ENCODE measurements at regions not wholly inside any gene's neighbourhood (a gene's known extent, or its start where the extent isn't known, plus 50 kb on each side); places are given as distances from the start of the nearest gene placed in this dataset.

DNA sequence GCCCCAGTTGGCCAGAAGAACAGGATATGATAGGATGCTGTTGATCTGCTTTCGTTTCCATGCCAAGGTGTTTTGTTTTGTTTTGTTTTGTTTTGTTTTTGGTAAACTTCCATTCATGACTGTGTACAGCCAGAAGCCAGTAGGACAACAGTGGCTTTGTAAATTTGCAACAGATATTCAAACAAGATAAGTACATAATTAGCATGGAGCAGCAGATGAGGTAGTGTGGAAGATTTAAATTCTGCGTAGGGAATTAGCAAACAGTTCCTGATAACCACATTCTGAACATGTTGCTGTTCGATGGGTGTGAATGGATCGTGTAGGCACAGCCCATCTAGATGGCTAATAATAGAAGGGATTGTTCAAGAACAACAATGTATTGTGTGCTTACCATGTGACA lies 1080.1 kb upstream of the RBFOX1 start:
- TF ChIP-seq, protein P1, sequence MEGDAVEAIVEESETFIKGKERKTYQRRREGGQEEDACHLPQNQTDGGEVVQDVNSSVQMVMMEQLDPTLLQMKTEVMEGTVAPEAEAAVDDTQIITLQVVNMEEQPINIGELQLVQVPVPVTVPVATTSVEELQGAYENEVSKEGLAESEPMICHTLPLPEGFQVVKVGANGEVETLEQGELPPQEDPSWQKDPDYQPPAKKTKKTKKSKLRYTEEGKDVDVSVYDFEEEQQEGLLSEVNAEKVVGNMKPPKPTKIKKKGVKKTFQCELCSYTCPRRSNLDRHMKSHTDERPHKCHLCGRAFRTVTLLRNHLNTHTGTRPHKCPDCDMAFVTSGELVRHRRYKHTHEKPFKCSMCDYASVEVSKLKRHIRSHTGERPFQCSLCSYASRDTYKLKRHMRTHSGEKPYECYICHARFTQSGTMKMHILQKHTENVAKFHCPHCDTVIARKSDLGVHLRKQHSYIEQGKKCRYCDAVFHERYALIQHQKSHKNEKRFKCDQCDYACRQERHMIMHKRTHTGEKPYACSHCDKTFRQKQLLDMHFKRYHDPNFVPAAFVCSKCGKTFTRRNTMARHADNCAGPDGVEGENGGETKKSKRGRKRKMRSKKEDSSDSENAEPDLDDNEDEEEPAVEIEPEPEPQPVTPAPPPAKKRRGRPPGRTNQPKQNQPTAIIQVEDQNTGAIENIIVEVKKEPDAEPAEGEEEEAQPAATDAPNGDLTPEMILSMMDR (IDR thresholded peaks at IDR 0.05): no peak
- no peak for TF ChIP-seq POLR2A (IDR thresholded peaks at IDR 0.05)
- DNase-seq (no peak), ATAC-seq (no peak)
- WGBS, 4 donors: 39 to 63% (median 42%) methylated on average over 4 of the region's 4 CpGs
- peaks cover 0 to 4% (median 0%) of the 10 kb centered on the region in 9 donors for H3K27me3 ChIP-seq
- no peak overlapping the region for H3K4me3 ChIP-seq
- H3K36me3 ChIP-seq: no peaks in the 10 kb centered on the region
- no peak overlapping the region for H3K27ac ChIP-seq
- H3K9me3 ChIP-seq: peaks cover 0 to 9% (median 0%) of the 10 kb centered on the region in 12 donors
- no peaks in the 10 kb centered on the region for H3K4me1 ChIP-seq
- intact Hi-C loops (cut with DNase I): no loop called here

DNA sequence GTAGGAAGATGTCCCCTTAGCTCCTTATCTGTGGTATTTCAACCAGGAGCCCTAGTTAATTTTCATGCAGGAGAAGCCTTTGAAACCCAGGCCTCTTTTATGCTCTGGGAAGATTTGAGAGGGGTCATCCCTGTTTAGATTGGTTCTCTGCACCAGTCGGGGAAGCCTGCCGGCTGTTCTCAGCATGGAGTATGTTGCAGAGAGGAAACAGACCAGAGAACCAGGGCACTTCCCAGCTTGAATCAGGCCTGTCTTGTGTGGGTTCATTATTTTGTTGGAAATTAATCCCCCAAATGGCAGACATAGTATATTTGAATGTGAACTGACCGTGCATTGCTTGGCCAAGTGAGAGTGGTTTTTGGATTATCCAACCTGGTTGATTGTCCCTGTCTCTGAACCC lies 1082.1 kb upstream of the RBFOX1 start:
- peaks cover 0 to 4% (median 0%) of the 10 kb centered on the region in 9 donors for H3K27me3 ChIP-seq
- peaks cover 0 to 4% (median 0%) of the 10 kb centered on the region in 12 donors for H3K9me3 ChIP-seq
- 18 to 43% (median 21%) methylated on average over 3 of the region's 3 CpGs for WGBS, 4 donors
- ATAC-seq (no peak), DNase-seq (no peak)
- no peak overlapping the region for H3K4me3 ChIP-seq
- no peaks in the 10 kb centered on the region for H3K4me1 ChIP-seq
- no peaks in the 10 kb centered on the region for H3K36me3 ChIP-seq
- intact Hi-C loops (cut with DNase I): no loop called here
- H3K27ac ChIP-seq: no peak overlapping the region
- no peak for TF ChIP-seq POLR2A (IDR thresholded peaks at IDR 0.05)
- TF ChIP-seq, protein P1 (IDR thresholded peaks at IDR 0.05): no peak

DNA sequence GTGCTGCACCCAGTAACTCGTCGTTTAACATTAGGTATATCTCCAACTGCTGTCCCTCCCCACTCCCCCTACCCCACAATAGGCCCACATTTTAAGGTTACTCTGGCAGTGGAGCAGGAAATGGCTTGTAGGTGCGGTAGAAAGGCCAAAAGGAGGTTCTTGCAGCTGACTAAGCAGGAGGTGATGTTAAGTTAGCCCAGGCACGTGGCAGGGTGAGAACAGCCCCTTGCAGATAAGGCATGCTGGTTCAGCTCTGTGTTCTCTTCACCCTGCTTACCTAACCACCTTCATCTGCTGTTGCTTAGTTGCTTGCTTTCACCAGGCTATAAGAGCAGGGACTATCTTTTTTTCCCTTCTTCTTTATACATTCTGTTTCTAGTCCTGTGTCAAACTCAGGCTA lies 1082.8 kb upstream of the RBFOX1 start:
- intact Hi-C loops (cut with DNase I): no loop called here
- TF ChIP-seq, protein P1 (IDR thresholded peaks at IDR 0.05): no peak
- no peak for TF ChIP-seq POLR2A (IDR thresholded peaks at IDR 0.05)
- peaks cover 0 to 4% (median 0%) of the 10 kb centered on the region in 9 donors for H3K27me3 ChIP-seq
- WGBS, 4 donors: 27 to 36% (median 29%) methylated on average over 4 of the region's 4 CpGs
- DNase-seq (no peak), ATAC-seq (no peak)
- H3K4me3 ChIP-seq: no peak overlapping the region
- no peaks in the 10 kb centered on the region for H3K9me3 ChIP-seq
- H3K4me1 ChIP-seq: no peaks in the 10 kb centered on the region
- no peak overlapping the region for H3K27ac ChIP-seq
- no peaks in the 10 kb centered on the region for H3K36me3 ChIP-seq

DNA sequence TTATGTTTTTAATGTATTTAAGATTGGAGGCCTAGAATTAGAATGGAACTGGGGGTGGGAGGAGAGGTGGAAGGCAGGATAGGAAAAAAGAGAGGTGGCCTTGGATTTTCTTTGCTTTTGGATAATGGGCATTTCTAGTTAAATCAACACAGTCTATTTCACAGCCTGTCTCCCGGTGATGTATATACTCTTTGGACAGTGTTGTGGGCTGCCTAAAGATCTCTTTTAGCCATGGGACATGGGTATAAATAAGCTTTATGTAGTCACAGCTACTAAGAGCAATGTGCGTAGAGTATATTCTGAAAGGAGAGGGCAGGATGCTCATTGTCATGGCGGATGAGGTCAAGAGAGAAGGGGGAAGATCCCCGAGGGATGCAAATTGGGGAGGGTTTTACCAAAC lies 1084.4 kb upstream of the RBFOX1 start:
- 73 to 90% (median 86%) methylated on average over 4 of the region's 4 CpGs for WGBS, 4 donors
- ATAC-seq (no peak), DNase-seq (no peak)
- no peaks in the 10 kb centered on the region for H3K9me3 ChIP-seq
- H3K36me3 ChIP-seq: no peaks in the 10 kb centered on the region
- H3K27me3 ChIP-seq: peaks cover 0 to 4% (median 0%) of the 10 kb centered on the region in 9 donors
- intact Hi-C loops (cut with DNase I): no loop called here
- no peaks in the 10 kb centered on the region for H3K4me1 ChIP-seq
- no peak overlapping the region for H3K4me3 ChIP-seq
- TF ChIP-seq, protein P1 (IDR thresholded peaks at IDR 0.05): no peak
- no peak for TF ChIP-seq POLR2A (IDR thresholded peaks at IDR 0.05)
- no peak overlapping the region for H3K27ac ChIP-seq

Measured in heart left ventricle (tissue), 16 donors.